ENCODE measurements at regions not wholly inside any gene's neighbourhood (a gene's known extent, or its start where the extent isn't known, plus 50 kb on each side); places are given as distances from the start of the nearest gene placed in this dataset.

DNA sequence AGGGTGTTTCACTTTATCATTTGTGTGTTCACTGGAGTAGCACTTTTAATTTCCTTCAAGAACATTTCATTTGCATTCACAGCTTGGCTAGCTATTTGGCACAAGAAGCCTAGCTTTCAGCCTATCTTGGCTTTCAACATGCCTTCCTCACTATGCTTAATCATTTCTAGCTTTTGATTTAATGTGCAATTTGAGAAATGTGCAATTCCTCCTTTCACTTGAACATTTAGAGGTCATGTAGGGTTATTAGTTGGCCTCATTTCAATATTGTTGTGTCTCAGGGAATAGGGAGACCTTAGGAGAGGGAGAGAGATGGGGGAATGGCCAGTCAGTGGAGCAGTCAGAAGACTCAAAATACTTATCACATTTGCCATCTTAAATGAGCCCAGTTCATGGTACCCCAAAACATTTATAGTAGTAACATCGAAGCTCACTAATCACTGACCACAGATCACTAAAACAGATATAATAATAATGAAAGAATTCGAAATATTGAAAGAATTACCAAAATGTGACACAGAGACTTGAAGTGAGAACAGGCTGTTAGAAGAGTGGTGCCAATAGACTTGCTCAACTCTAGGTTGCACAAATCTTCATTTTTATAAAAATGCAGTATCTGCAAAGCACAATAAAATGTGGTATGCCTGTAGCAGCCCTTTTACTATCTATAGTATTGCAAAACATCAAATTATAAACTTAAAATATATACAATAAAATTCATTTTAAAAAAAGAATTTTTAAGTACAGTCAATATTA lies 561.2 kb downstream of the METTL4 start:
- DNase-seq (ENCODE audit: low read depth), result no peak

DNA sequence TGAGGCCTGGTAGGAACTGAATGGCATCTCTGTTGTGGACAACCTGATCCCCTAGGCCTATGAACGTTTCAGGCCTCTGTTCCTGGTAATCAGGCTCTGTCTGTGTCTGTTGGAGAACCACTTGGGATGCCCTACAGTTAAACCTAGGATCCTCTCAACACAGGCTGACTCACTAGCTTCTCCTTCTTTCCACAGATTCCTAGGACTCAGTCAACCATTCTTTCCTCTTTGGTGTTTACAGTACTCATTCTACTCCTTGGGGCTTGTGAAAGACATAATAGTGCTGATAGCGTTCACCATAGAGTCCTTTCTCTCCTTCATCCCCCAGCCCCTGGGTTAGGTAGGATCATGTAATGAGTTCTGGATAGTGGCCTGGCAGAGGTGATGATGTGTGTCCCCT lies 544.3 kb downstream of the METTL4 start:
- no peak for DNase-seq (ENCODE audit: low read depth)

DNA sequence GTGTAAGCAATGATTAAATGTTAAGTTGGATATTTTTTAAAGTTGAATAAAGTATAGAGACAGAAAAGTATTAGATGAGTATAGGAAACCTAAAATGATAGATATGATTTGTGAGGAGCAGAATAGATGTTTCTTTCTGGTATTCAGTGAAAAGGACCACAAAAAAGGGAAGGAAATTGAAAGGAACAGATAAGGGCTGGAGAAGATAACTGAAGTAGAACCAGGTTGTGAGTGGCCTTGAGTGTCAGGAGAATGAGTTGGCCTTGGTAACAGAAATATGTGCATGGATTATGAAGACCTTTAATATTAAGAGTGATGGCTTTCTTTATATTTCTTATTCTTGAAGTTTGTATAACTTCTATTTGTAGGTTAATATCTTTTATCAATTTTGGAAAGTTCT lies 543.5 kb downstream of the METTL4 start:
- DNase-seq (ENCODE audit: low read depth), result no peak

DNA sequence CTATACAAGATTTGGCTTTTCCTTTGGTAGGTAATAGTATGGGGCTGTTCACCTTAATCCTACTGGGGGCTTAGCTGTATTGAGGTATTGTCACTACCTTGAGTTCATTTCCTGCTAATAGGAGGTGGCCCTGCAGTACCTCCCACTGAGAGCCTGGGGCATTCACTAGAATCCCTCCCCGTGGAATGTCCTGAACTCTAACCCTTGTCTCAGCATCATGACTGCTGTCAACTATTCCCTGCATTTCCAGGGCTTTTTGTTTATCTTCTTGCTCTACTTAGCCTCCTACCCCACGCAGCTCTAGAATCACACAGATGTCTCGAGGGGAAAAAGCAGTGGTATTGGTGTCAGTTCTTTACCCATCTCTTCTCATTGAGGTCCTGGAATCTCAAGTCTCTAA lies 542.3 kb downstream of the METTL4 start:
- DNase-seq (ENCODE audit: low read depth), result no peak

DNA sequence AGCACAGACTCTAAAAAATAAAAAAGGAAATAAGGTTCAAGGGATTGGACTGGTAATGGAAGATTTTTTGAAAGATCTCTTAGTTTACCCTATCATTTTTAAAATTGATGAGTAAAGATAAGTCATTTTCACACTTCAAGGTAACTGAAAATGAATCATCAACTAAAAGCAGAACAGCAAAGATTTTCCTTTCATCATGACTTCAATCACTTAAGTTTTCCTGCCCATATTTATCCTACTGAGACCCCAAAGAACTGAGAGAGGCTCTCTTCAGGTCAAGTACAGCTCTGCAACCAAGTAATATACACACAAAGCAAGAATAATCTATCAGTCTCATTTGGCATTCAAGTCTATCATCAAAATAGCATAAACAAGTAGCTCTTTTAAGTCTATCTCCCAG lies 540.7 kb downstream of the METTL4 start:
- DNase-seq (ENCODE audit: low read depth), result no peak

DNA sequence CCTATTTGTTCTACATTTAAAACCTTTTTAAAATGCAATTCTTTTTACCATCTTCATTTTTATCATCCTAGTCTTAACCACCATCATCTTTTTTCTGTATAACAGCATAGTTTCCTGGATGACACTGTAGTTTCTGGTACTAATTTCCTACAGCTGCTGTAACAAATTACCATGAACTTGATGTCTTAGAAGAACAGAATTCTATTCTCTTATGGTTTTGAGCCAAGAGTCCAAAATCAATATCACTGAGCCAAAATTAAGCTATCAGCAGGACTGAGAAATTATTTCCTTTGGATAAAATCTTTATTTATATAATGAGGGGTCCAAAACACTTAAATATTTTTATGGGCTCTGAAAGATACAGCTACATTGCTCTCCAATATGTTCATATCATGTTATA lies 539.3 kb downstream of the METTL4 start:
- no peak for DNase-seq (ENCODE audit: low read depth)

DNA sequence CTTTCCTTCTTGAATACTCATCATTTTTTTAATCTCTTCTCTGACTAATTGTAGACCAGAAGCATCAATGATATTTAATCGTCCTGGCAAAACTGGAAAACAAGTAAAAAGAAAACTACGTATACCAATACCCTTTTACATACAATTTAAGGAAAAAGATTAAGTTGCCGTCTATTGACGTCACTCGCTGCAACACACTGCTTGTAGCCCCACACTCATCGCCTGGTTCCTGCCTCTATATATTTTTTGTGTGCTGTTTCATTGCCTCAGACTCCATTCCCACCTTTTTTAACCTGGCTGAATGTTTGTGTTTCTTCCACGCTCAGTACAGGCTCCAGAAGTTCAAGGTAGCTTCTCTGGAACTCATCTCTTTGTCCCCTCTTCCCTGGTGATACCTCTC lies 536.2 kb downstream of the METTL4 start:
- DNase-seq (ENCODE audit: low read depth), result no peak

DNA sequence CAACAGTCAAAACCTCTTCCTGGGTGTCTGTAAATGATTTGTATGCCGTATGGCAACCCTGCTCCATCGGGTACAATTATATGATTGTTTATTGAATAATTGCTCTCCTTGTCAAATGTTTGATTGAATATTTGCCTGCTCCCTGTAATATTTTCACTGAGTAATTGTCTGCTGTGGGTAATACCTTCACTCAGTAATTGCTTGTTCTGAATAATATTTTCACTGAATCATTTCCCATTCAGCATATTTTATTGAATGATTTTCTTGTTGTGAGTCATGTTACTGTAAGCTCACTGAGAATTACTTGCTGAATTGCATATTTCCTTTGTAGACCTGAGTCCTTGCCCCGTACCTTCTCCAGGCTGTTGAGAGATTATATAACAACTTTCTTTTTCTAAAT lies 535.2 kb downstream of the METTL4 start:
- DNase-seq (ENCODE audit: low read depth), result no peak

DNA sequence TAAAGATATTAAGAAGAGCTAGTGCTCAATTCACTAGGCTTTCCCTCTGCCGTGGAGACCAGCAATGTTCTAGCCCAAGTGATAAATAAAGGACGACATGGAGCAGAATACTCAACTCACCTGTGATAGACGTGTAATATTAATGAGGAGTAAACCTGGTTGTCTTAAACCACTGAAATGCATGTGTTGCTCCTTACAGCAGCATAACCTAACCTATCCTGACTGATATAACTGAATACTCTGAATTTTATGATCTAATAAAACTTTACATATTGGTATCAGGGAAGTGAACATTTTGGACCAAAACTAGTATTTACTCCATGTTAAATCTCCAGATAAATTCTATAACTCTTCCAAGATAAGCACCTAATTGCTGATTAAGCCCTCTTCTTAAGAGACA lies 531.0 kb downstream of the METTL4 start:
- no peak for DNase-seq (ENCODE audit: low read depth)

DNA sequence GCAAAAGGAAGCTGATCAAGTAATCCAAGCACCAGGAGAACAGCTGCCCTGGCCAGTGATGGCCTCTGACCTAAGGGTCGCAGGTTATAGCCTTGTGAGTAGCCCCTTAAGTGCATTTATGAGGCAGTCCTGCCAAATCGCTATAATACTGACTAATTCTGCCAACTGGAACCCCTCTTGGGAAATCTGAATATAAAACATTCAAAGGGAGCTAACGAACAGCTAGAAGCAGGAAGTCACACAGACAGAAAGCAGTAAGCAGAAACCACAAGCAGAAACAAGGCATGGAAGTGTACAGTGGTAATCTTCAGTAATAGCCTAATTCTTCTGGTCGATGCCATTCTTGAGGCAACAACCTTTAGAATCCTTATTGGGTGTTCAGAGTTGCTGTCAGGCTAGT lies 521.3 kb downstream of the METTL4 start:
- DNase-seq (ENCODE audit: low read depth), result no peak

DNA sequence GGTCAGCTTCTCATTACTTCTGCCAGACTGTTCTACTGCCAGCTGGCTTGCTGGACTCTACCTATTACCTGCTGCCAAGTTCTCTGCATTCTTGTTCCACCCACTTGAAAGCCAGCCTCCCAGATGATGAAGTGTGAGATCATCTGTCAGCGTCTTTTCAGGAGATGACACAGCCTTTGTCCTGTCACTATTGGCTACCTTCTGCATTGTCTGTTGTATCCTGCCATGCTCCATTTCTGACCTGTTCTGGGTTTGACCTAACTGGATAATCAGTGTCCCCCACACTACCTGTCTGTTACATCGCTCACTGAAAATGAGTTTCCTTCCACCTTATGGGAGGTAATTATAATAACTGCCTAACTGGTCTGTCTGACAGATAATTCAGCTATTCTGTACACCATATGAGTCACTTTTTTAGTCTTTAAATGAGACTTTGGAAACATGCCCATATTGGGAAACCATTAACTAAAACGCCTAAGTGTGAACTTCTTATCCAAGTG lies 520.6 kb downstream of the METTL4 start:
- no peak for DNase-seq (ENCODE audit: low read depth)

DNA sequence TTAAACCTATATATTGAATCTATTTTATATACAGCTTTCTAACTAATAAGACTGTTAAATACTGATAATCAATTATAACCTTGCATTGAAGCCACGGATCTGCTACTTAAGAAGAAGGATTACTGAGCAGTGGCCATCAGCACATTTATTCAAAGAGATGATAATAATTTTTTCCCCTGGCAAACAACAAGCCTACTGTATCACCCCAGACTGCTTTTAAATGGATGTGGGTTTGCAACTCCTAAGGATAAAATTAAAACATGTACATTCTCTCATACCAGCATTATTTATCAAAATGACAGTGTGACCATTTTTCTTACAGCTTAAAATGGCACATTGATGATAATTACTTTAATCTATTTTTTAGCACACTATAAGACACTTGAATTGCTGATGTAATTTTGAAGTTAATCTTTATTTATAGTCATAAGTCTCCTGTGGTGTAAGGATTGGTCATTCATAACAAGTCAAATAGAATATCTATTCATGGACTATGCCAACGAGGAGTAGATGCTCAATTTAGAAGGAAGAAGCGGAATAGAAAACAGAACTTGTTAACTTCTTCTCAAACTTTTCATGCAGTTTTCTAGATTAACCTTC lies 517.7 kb downstream of the METTL4 start:
- no peak for DNase-seq (ENCODE audit: low read depth)

DNA sequence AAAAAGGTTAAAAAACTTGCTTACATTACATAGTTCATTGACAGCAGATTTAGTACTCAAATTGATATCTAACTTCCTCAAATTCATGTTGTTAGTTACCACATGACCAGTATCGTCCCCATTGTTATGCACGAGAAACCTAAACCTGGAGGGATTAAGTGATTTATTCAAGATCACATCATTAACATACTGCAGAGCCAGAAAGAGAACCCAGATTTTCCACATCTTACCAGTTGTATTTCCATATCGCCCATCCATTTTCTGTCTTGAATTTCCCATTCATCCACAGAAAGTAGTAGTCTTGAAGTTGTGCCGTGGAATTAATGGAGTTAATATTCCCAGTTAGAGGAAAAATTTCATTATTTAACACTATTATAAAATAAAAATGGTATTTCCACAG lies 512.0 kb downstream of the METTL4 start:
- DNase-seq (ENCODE audit: low read depth), result no peak

DNA sequence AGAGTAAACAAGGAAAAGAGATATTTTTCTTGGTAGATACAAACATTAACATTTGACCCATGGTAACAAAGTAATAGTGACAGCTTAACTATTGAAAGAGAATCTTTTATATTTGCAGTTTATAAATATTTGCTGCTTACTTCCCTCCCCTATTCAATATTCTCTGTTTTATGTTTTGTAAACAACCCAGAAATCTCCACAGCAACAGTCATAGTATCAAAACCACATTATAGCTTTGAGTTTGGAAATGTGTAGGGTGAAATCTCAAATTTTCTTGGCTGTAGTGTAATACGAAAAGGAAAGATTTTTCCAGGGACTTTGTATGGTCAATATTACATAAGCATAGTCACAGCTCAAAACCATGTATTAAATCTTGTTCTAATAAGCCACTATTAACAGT lies 511.2 kb downstream of the METTL4 start:
- no peak for DNase-seq (ENCODE audit: low read depth)

DNA sequence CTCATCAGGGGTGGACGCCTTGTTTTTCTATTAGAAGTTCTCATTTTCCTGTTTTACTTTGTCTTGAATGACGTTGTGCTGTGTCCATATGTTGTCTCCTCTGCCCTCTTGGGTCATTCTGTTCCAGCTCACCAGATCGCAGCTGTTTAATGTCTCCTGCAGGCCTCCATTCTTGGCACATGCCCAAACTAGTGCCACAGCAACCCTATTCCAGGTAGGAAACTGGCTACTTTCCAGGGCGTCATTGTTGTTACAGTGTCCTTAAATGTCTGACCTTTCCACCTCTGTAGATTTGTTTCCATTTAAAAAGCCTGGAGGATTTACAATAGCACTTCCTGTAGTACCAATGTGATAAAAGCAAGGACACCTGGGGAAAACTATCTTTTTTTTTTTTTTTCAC lies 500.7 kb downstream of the METTL4 start:
- no peak for DNase-seq (ENCODE audit: low read depth)

DNA sequence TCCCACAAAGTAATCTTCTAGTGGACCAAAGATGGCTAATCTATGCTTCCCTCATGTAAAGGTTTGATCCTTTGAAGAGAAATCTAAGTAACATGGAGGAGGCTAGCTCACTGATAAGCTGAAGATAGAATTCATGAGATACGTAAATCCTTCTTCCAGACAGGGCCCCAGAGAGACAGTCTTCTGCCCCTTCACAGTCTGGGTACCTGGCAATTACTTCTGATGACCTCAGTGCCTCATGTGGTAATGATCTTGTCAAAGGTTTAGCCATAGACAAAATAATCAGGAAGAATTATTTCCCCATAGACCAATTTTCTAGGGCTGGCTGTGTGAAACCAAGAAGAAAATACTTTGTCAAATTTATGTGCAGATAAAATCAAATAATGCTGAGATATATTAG lies 495.8 kb downstream of the METTL4 start:
- DNase-seq (ENCODE audit: low read depth), result no peak

DNA sequence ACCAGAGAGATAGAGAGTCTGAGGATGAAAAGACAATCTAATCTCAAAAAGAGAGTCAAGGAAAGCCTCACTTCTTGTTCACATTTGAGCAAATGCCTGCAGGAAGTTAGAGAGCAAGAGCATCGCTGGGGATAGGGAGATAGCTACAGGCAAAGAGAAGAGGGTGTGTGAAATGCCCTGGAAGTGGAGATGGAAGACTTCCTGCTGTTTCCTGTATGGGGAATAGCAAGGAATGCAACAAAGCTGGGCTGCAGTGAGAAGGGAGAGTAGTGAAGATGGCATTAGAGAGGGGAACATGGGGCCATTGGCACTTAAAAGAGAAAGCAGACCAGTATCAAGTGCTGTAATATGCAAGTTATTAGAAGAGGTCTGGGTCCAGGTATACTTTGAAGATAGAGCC lies 488.6 kb downstream of the METTL4 start:
- DNase-seq (ENCODE audit: low read depth), result no peak

DNA sequence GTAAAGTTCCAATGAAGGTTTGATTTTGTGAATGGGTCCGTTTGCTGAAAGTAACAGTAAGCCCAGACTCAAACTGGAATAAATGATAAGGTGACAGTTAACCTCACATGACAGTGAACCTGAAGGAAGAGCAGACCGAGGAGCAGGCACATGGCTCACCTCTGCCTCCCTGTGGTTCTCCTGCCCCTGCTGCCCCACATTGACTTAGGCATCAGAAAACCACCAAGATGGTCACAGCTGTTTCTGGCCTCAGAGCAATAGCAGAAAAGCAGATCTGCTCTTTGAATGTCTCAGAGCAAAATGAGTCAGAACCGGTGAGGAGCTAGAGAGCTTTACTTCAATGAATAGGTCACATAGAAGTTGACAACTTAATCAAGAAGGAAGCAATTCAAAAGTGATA lies 487.6 kb downstream of the METTL4 start:
- DNase-seq (ENCODE audit: low read depth), result peak; percentile 60

DNA sequence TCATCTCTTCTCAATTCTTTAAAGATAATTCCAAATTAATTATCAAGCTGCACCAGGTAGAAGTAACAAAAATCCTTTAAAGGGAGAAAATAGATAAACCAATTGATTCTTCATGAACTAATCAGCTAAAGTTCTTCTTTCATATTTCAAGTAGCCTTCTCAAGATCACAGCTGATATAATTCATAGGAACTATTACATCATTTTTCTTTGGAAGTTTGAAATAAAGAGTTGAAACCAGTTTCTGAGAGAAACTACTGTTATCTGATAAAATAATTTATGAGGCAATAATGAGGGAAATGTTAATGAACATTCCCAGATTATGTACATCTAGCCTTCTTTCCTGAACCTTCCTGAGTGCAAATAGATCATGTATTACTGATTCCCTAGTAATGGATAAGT lies 484.9 kb downstream of the METTL4 start:
- DNase-seq (ENCODE audit: low read depth), result no peak

DNA sequence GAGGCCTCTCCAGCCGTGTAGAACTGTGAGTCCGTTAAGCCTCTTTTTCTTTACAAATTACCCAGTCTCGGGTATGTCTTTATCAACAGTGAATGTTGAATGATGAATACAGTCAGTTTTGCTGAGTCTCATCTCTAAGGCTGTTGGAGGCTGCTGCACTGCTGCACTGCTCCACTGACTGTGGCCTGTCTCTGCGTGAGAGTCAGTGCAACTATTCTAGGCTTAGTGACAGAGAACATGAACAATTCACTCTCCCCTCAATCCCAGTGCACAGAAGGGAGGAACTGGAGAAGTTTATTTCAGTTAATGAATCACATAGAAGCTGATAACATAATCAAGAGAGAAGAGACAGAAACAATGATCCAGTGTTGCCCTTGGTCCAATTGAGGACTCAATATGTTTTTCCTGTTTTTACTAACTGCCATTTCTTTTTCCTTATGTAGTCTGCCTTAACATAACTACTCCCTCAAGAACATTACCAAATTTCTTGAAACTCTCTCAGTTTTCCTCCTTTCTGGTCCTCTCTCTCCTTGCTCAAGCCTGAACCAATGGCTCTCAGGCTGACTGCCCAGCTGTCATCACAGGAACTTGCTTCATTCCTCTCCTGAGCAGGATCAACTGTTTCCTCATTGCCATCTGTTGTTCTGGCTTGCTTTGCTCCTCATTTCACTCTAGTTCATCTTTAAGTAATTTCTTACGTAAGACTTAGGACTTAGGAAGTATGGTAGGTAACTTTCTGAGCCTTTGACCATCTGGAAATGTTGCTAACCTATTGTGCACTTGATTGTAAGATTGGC lies 483.2 kb downstream of the METTL4 start:
- peak; percentile 42 for DNase-seq (ENCODE audit: low read depth)

DNA sequence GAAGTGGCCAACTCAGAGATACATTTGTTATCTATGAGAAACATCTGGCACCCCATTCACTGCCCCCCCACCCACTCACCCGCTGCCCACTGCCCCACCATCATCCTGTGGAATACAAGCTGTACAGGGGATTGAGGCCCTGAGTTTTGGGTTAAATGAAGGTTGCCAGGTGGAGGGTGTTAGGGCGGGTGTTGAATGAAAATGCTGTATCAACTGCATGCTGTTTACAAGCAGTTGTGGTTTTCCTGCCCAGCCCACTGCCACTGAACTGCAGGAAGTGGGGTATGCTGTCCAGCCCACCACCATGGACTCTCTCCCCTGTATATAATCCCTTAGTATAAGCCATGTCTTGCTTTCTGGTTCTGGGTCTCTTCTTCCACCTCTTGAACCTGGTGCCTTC lies 481.9 kb downstream of the METTL4 start:
- no peak for DNase-seq (ENCODE audit: low read depth)

DNA sequence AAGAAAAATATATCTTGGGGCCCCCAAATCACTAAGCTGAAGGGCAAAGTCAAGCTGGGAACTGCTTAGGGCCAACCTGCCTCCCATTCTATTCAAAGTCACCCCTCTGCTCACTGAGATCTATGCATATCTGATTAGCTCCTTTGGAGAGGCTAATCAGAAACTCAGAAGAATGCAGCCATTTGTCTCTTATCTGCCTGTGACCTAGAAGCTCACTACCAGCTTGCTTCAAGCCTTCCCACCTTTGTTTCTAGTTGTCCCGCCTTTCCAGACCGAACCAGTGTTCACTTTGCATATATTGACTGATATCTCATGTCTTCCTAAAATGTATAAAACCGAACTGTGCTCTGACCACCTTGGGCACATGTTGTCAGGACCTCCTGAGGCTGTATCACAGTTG lies 479.4 kb downstream of the METTL4 start:
- DNase-seq (ENCODE audit: low read depth), result no peak
